GM19397 (cell line): ENCODE measurements at regions not wholly inside any gene's neighbourhood (a gene's known extent, or its start where the extent isn't known, plus 50 kb on each side); places are given as distances from the start of the nearest gene placed in this dataset.
"Not testable (repeated sequence)": the region's sequence is repeated elsewhere in the genome, so short reads cannot be mapped to it uniquely, and the experiment has no call there.

Experiments used
- ATAC-seq: cut with Tn5 transposase; IDR thresholded peaks from one replicate; pipeline ENCODE4 v1.9.1; 2021; ENCODE audit warnings: mild to moderate bottlenecking, moderate library complexity; ENCODE audit not compliant: unreplicated experiment

DNA sequence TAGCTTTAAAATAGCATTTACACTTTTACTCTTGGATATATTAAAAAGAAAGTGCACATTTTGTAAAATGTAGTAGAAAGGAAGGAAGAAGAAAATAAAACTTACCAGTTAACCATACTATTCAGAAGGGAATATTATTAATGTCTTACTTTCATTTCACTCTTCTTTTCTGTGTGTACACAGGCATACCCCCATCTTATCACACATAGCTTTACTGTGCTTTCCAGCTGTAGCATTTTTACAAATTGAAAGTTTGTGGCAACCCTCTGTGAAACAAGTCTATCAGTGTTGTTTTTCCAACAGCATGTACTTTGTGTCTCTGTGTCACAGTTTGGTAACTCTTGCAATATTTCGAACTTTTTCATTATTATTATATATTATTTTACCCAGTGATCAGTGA is 314.5 kb downstream of the UTRN start:
- ATAC-seq, result no peak

- ATAC-seq, result no peak
Measured at GRCh38 chr6:144601221-144601620, 316.1 kb downstream of the UTRN start.

DNA sequence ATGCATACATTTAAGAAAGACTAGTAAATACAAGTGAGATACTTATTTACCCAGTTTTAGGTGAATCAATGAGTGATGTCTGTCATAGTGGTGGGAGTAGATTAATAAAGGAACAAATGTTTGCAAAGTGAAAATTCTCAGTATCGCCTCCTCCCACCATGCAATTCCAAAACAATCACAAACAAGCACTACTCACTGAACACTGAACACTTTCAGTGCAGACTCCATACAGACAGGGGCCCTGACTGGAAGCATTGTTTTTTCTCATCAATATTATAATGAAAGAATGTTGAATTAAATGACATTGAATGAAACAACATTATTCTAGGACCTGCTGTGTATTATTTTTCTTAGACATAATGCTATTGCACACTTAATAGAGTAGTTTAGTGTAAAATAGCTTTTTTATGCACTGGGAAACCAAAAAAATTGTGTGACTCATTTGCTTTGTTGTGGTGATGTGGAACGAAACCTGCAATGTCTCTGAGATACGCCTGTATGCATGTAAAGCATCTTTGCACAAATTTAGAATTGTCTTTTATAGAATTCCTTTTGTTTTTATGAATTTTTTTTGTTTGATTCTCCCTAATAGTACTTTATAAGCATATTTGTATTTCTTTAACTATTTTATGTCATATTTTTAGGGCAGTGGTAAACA is 317.5 kb downstream of the UTRN start:
- no peak for ATAC-seq

DNA sequence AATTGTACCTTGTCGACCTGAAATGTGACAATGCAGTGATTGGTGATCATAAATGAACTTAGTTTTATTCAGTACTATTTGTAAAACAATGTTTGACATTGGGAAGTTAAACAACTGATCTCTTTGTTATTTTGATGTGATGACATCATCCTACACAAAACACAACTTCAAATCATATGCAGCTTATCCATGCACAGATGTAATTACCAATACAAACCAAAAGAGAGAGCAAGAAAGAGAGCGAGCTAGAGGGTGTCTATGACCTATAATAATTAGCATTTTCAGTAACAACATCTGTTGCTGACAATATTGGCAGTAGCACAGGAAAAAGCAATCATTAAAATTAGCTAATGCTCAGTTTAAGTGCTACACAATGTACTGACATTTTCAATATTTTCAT is 320.9 kb downstream of the UTRN start:
- ATAC-seq, result no peak

DNA sequence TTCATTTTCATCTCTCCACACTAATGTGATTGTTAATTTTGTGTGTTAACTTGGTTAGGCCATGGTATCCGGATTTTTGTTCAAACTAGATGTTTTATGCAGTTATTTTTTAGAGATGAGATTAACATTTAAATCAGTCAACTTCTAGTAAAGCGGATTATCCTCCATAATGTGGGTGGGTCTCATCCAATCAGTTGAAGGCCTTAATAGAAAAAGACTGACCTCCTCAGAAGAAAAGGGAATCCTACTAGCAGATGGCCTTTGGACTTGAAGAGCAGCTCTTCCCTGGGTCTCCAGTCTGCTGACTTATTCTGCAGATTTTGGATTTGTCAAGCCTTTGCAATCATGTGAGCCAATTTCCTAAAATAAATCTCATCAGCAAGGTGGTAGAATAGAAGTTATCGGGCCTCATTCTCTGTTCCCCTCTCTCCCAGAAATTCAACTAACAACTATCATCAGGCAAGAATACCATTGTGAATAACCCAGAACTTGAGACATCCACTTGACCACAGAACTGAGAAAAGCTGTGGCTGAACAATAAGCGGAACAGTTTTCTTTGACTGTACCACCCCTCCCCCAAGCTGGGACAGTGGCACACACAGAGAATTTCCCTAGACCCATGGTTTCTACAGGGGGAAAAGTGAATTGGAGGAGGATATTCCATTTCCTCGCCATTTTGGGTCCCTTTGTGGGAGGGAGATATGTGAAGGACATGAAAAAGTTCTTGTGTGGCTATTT is 323.0 kb downstream of the UTRN start:
- ATAC-seq, result no peak

- ATAC-seq, result no peak
Measured at GRCh38 chr6:144612811-144613210, 327.7 kb downstream of the UTRN start.

GRCh38 chr6:144613859-144614258 is 328.7 kb downstream of the UTRN start:
- no peak for ATAC-seq

- ATAC-seq, result no peak
Measured at GRCh38 chr6:144615870-144616269, 330.7 kb downstream of the UTRN start.

DNA sequence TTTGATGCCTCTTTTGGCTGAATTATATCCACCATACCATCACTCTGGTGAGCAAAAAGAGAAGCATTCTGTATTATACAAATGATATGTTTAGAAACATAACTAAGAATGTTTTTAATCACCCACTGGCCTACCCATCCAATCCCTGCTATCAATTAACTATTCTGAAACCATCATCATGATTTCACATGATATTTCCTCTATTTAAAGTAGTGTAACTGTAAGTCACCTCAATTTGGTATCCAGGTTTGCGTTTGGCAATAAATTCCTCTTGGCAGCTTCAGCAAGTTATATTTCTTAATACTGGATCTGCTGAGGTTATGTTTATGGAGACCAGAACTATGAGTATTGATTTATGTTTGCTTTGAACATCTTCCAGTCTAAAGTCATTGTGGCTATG is 332.1 kb downstream of the UTRN start:
- ATAC-seq, result no peak

GRCh38 chr6:144617708-144618107 is 332.6 kb downstream of the UTRN start:
- no peak for ATAC-seq

DNA sequence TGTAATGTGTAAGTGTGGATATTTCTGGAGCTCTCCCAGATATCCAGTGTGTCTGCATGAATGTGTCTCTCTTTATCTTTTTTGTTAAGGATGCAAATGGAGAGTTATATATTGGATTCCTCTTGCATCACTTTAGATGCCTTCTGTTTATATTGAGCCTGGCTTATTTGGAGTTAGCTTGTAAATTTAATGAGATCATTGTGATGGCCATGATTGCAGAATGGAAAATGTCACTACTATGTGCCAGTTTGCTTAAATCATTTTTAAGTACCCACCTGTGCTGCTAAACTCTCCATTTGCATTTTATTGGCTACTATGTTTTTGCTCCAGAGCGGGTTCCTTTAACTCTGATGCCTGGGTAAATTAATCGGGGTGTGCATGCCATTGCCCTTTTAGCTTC is 334.8 kb downstream of the UTRN start:
- ATAC-seq, result no peak

DNA sequence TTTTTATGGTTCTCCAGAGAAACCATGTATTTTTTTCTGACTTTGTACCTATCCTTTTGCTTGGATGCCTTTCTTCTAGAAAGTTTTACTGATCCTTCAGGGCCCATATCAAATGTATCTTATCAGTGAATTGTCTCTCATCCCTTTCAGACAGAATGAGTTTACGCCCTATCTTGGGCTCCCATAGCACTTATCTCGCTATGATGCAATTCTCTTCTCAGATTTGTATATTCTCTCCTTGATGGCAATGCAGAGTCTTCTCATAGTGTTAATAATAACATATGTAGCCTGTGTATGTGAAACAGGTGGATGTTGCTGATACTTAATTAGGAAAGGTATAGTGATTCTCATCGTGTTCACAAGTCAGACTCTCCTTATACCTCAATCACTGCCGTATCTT is 336.2 kb downstream of the UTRN start:
- ATAC-seq, result no peak

DNA sequence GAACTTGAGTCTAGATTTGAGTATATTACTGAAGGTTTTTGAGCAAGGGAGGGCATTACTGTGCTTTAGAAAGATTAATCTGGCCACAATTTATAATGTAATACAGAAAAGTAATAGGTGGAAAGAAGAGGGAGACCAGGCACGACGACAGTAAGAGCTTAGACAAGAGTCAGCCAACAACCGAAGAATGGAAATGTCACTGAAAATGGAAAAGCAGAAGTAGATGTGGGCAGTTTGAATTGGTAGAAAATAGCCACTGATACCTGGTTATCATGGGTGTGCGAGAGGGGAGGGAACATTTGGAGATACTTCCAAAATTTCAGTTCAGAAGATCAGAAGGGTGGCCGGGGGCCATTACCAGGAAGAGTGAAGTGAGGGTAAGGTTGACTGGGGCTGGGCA is 339.1 kb downstream of the UTRN start:
- no peak for ATAC-seq

DNA sequence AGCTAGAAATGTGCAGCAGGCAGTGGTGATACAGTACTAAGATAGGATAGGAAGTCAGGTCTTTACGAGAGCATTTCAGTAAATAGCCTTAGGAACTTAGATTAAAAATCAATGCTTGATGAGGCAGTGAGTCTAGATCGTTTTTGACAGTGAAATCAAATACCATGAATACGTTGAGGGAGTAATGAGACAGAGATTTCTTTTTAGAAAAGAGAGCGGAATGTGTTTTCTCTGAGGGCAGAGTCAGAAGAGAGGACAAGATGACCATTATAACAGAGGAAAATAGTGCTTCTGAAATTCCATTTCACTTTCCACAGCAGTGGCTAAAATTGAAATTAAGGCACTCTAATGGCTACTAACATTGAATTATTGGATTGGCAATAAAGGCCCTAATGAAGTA is 339.6 kb downstream of the UTRN start:
- no peak for ATAC-seq

DNA sequence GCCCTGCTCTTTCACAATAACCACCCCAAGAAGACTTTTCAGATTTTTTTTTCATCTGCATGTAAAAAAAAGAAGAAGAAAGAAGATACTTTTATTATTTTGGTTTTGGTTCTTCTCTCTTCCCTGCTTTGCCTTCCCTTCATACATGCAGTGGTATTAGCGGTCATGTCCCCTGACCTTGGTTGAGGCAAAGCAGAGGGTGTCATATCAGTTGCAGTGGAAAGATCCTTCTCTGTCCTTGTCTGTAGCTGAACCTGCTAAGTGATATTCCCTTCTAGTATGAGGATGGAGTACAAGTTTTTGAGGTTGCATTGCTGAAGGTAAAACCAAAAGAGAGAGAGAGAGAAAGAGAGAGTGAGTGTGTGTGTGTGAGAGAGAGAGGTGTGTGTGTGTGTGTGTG is 345.7 kb downstream of the UTRN start:
- ATAC-seq, result no peak

GRCh38 chr6:144632266-144632665 is 347.1 kb downstream of the UTRN start:
- no peak for ATAC-seq

GRCh38 chr6:144633886-144634285 is 348.8 kb downstream of the UTRN start:
- no peak for ATAC-seq

GRCh38 chr6:144634371-144634770 is 349.2 kb downstream of the UTRN start:
- ATAC-seq, result no peak

DNA sequence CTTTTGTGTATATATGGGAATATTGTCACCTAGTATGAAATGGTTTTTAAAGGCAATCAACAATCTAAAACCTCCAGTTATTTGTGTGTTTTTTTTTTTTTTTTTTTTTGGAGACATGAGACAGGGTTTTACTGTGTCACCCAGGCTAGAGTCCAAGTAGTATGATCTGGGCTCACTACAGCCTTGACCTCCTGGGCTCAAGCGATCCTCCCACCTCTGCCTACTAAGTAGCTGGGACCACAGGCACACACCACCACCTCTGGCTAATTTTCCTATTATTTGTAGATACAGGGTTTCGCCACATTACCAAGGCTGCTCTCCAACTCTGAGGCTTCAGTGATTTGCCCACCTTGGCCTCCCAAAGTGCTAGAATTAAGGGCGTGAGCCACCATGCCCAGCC is 349.9 kb downstream of the UTRN start:
- no peak for ATAC-seq

DNA sequence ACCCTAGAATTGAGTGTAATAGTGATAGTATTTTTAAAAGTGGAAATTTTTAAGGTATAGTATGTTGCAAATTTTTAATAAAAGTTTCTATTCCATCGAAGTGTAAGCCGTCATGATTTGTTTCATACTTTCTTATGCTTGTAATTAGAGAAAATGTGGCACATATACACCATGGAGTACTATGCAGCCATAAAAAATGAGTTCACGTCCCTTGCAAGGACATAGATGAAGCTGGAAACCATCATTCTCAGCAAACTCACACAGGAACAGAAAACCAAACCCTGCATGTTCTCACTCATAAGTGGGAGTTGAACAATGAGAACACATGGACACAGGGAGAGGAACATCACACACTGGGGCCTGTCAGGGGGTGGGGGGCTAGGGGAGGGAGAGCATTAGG is 350.9 kb downstream of the UTRN start:
- not testable (repeated sequence) for ATAC-seq

DNA sequence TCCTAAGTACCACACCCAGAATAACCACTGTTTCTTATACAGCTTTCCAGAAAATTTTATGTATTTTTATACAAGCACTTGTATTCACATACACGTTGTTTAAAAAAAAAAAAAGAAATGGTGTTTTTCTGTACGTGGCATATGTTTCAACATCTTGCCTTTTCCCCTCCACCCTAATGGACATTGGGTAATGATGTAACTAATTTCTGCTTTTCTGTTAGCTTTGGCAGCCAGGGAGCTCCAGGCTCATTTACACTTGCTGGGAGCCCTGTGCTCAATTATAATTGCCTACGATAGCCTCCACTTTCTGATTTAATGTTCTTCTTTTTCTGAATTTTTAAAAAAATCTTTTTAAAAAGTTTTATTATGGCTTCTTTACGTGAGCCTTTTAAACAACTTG is 352.4 kb downstream of the UTRN start:
- ATAC-seq, result no peak

DNA sequence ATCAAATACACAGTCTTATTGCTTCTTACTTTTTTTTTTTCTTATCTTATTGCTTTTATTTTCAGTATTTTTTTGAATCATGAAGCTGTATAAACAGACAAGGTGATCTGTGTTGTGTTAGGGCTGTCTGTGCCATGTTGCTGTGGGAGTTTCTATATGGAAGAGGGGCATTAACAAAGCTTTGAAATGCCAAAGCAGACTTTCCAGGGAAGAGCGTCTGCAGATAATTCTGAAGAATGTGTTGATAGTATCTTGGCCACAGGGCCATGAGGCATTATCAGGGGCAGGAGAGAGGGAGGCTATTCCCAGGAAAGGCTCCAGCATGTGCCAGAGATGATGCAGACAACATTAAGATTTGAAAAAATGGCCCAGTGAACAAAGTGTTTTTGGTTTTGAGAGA is 354.5 kb downstream of the UTRN start:
- ATAC-seq, result no peak

DNA sequence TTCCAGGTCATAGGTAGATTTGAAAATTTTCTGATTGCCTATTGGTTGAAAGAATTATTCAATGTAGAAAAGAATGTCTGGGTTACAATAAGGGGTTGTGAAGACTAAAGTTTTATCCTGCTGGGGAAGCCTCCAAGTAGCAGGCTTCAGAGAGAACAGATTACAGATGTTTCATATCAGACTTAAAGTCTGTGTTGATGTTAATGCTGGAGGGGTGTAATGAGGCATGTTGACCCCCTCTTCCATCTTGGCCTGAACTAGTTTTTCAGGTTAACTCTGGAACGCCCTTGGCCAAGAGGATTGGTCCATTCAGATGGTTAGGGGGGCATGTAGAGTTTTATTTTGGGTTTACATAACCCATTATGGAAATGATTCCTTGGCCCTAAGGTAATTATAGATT is 356.2 kb downstream of the UTRN start:
- no peak for ATAC-seq
